Subcutaneous abdominal adipose tissue (tissue), 5 donors: ENCODE measurements at regions not wholly inside any gene's neighbourhood (a gene's known extent, or its start where the extent isn't known, plus 50 kb on each side); places are given as distances from the start of the nearest gene placed in this dataset.

Source experiments
- H3K27ac ChIP-seq: one replicate; pipeline ENCODE4 v1.7.0; 2013; ENCODE audit warnings: low read depth, mild to moderate bottlenecking, inconsistent platforms, low read length, moderate library complexity
- H3K27me3 ChIP-seq, 5 donors: one replicate each; pipeline ENCODE4 v1.7.0; 2013; ENCODE audit warnings: low read length in 5 of 5, inconsistent platforms in 1 of 5; ENCODE audit not compliant: control insufficient read depth in 5 of 5, insufficient read depth in 4 of 5
- H3K36me3 ChIP-seq, 5 donors: one replicate each; pipeline ENCODE4 v1.7.0; 2013; ENCODE audit warnings: low read length in 5 of 5; ENCODE audit not compliant: control insufficient read depth in 5 of 5, insufficient read depth in 5 of 5
- H3K4me1 ChIP-seq, 5 donors: one replicate each; pipeline ENCODE4 v1.7.0; 2013; ENCODE audit warnings: low read length in 5 of 5, mild to moderate bottlenecking in 3 of 5, moderate library complexity in 1 of 5; ENCODE audit not compliant: control insufficient read depth in 5 of 5, insufficient read depth in 5 of 5
- H3K4me3 ChIP-seq, 5 donors: one replicate each; pipeline ENCODE4 v1.7.0; 2013; ENCODE audit warnings: low read length in 5 of 5, low read depth in 1 of 5
- H3K9ac ChIP-seq, 5 donors: one replicate each; pipeline ENCODE4 v1.7.0; 2013; ENCODE audit warnings: low read length in 5 of 5, mild to moderate bottlenecking in 4 of 5, moderate library complexity in 3 of 5
- H3K9me3 ChIP-seq, 5 donors: one replicate each; pipeline ENCODE4 v1.7.0; 2013; ENCODE audit warnings: low read length in 5 of 5; ENCODE audit not compliant: control insufficient read depth in 5 of 5
- donor health status: healthy.
- donor health status: healthy.
- donor health status: healthy.
- donor health status: healthy.
- donor health status: healthy.

GRCh38 chr4:138935135-138935807, 80.3 kb upstream of the NOCT start:
- Histone ChIP-seq H3K4me3 (no peak overlapping the region), H3K36me3 (no peaks in the 10 kb centered on the region), H3K9me3 (no peaks in the 10 kb centered on the region), H3K27ac (no peak overlapping the region), H3K9ac (no peak overlapping the region), H3K27me3 (no peaks in the 10 kb centered on the region), H3K4me1 (no peaks in the 10 kb centered on the region)

DNA sequence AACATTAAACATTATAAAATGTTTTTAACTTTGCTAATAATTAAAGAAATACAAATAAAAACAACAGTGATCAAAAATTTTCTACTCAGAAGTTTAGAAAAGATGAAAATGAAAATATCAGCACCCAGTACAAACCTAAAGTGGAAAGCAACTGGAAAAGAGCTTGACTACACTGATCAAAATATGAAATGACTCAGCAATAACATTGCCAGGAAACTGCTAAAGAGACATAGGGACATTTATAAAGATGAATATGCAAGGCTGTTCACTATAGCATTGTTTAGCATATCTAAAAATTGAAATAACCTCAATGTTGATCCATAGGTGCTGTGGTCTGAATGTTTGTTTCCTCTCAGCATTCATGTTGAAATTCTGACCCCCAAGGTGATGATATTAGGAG, 88.5 kb upstream of the NOCT start:
- Histone ChIP-seq H3K4me1 (no peaks in the 10 kb centered on the region), H3K36me3 (no peaks in the 10 kb centered on the region), H3K27me3 (no peaks in the 10 kb centered on the region), H3K27ac (no peak overlapping the region), H3K4me3 (no peak overlapping the region), H3K9me3 (no peaks in the 10 kb centered on the region), H3K9ac (no peak overlapping the region)

- no peak overlapping the region for H3K27ac ChIP-seq
Measured at GRCh38 chr4:138925495-138925894, 90.1 kb upstream of the NOCT start.

GRCh38 chr4:138919094-138919936, 96.3 kb upstream of the NOCT start:
- Histone ChIP-seq H3K4me1 (peaks cover 0 to 8% (median 0%) of the 10 kb centered on the region in 5 donors), H3K27ac (no peak overlapping the region), H3K27me3 (no peaks in the 10 kb centered on the region), H3K9me3 (no peaks in the 10 kb centered on the region), H3K36me3 (no peaks in the 10 kb centered on the region), H3K4me3 (peak overlapping the region in 1 of 5 donors; percentile 29), H3K9ac (no peak overlapping the region)

More at GRCh38 chr4:138925495-138925894, 90.1 kb upstream of the NOCT start:
- H3K4me3 ChIP-seq: no peak overlapping the region
- H3K4me1 ChIP-seq: no peaks in the 10 kb centered on the region
- no peaks in the 10 kb centered on the region for H3K27me3 ChIP-seq
- no peak overlapping the region for H3K9ac ChIP-seq
- H3K36me3 ChIP-seq: no peaks in the 10 kb centered on the region
- H3K9me3 ChIP-seq: no peaks in the 10 kb centered on the region

GRCh38 chr4:138918169-138918869, 97.3 kb upstream of the NOCT start:
- H3K27me3 ChIP-seq: no peaks in the 10 kb centered on the region

GRCh38 chr4:138916763-138917162, 98.8 kb upstream of the NOCT start:
- Histone ChIP-seq H3K27me3 (no peaks in the 10 kb centered on the region), H3K4me3 (no peak overlapping the region), H3K27ac (no peak overlapping the region), H3K9me3 (no peaks in the 10 kb centered on the region), H3K36me3 (no peaks in the 10 kb centered on the region), H3K9ac (no peak overlapping the region), H3K4me1 (peaks cover 0 to 11% (median 0%) of the 10 kb centered on the region in 5 donors)

More at GRCh38 chr4:138918169-138918869, 97.3 kb upstream of the NOCT start:
- H3K9me3 ChIP-seq: no peaks in the 10 kb centered on the region
- H3K27ac ChIP-seq: no peak overlapping the region
- no peak overlapping the region for H3K4me3 ChIP-seq
- H3K36me3 ChIP-seq: no peaks in the 10 kb centered on the region
- H3K9ac ChIP-seq: no peak overlapping the region
- H3K4me1 ChIP-seq: peaks cover 0 to 8% (median 0%) of the 10 kb centered on the region in 5 donors

- Histone ChIP-seq H3K27ac (no peak overlapping the region), H3K9me3 (no peaks in the 10 kb centered on the region), H3K36me3 (no peaks in the 10 kb centered on the region), H3K4me1 (peaks cover 0 to 18% (median 7%) of the 10 kb centered on the region in 5 donors), H3K9ac (no peak overlapping the region), H3K4me3 (no peak overlapping the region), H3K27me3 (peaks cover 0 to 5% (median 0%) of the 10 kb centered on the region in 5 donors)
Measured at GRCh38 chr4:138915756-138916155, 99.8 kb upstream of the NOCT start.

DNA sequence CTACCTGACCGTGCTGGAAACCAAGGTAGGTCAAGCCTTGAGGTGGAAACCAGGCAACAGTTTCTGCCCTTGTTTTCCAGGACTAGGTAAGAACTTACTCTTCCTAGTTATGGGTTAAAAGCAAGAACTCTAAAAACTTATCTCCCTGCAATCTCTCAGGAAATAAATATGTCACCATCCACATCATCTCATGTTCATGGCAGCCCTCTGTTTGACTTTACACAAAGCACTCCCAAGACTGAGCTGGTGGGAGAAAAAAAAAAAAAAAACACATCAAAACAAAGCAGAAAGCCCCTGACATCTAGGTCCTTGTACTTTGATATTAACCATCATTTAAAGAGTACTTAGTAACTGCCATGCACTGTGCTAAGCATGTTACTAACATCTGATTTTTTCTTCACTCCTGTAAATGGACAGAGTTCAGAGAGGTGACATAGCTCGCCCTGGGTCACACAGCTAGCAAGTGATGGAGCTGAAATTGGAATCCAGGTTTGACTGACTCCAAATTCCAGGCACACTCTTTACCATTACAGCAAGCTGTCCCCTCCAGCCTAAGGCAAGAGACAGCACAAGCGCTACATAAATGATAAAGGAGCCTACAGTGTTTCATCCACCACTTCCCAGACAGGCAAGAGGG, 102.8 kb upstream of the NOCT start:
- no peak overlapping the region for H3K4me3 ChIP-seq
- no peaks in the 10 kb centered on the region for H3K36me3 ChIP-seq
- peaks cover 0 to 5% (median 0%) of the 10 kb centered on the region in 5 donors for H3K27me3 ChIP-seq
- no peaks in the 10 kb centered on the region for H3K9me3 ChIP-seq
- no peak overlapping the region for H3K27ac ChIP-seq
- H3K9ac ChIP-seq: no peak overlapping the region
- peaks cover 0 to 13% (median 9%) of the 10 kb centered on the region in 5 donors for H3K4me1 ChIP-seq

- H3K27me3 ChIP-seq: peaks cover 0 to 5% (median 0%) of the 10 kb centered on the region in 5 donors
Measured at GRCh38 chr4:138911909-138912703, 103.5 kb upstream of the NOCT start.

More at GRCh38 chr4:138911909-138912703, 103.5 kb upstream of the NOCT start:
- H3K4me3 ChIP-seq: no peak overlapping the region
- H3K9ac ChIP-seq: no peak overlapping the region
- H3K4me1 ChIP-seq: peaks cover 0 to 13% (median 9%) of the 10 kb centered on the region in 5 donors
- H3K9me3 ChIP-seq: no peaks in the 10 kb centered on the region
- H3K36me3 ChIP-seq: no peaks in the 10 kb centered on the region
- H3K27ac ChIP-seq: no peak overlapping the region
